Stimulated activated CD4-positive, alpha-beta T cell treated with anti-CD3 and anti-CD28 coated beads, TNF-alpha, amount 100 ng/mL, for 48 hours (primary cell): ENCODE measurements at regions not wholly inside any gene's neighbourhood (a gene's known extent, or its start where the extent isn't known, plus 50 kb on each side); places are given as distances from the start of the nearest gene placed in this dataset.

ENCODE experiments used
- DNase-seq, 3 donors: peaks; one replicate each; pipeline ENCODE4 v3.0.0-alpha.2; 2020; ENCODE audit warnings: low read depth in 3 of 3

- no peak for DNase-seq
Measured at GRCh38 chr2:129428086-129428660, 551.3 kb upstream of the RAB6C start.

- no peak for DNase-seq
Measured at GRCh38 chr2:129430911-129431310, 548.6 kb upstream of the RAB6C start.

GRCh38 chr2:129431881-129432280 lies 547.6 kb upstream of the RAB6C start:
- no peak for DNase-seq

GRCh38 chr2:129436809-129437208 lies 542.7 kb upstream of the RAB6C start:
- DNase-seq: no peak

- no peak for DNase-seq
Measured at GRCh38 chr2:129437725-129438124, 541.7 kb upstream of the RAB6C start.

- no peak for DNase-seq
Measured at GRCh38 chr2:129438501-129439057, 540.9 kb upstream of the RAB6C start.

GRCh38 chr2:129439406-129440302 lies 539.8 kb upstream of the RAB6C start:
- no peak for DNase-seq

GRCh38 chr2:129441610-129442009 lies 537.9 kb upstream of the RAB6C start:
- DNase-seq: no peak

- DNase-seq: no peak
Measured at GRCh38 chr2:129443235-129443864, 536.1 kb upstream of the RAB6C start.

- no peak for DNase-seq
Measured at GRCh38 chr2:129443865-129444739, 535.4 kb upstream of the RAB6C start.

GRCh38 chr2:129444751-129445150 lies 534.7 kb upstream of the RAB6C start:
- DNase-seq: no peak

- no peak for DNase-seq
Measured at GRCh38 chr2:129456691-129457090, 522.8 kb upstream of the RAB6C start.

GRCh38 chr2:129457277-129457818 lies 522.1 kb upstream of the RAB6C start:
- DNase-seq: no peak

- DNase-seq: no peak
Measured at GRCh38 chr2:129458006-129458405, 521.5 kb upstream of the RAB6C start.

- no peak for DNase-seq
Measured at GRCh38 chr2:129458436-129458835, 521.0 kb upstream of the RAB6C start.

- no peak for DNase-seq
Measured at GRCh38 chr2:129459200-129459876, 520.1 kb upstream of the RAB6C start.

- no peak for DNase-seq
Measured at GRCh38 chr2:129459881-129460280, 519.6 kb upstream of the RAB6C start.

GRCh38 chr2:129460299-129461198 lies 518.9 kb upstream of the RAB6C start:
- no peak for DNase-seq

GRCh38 chr2:129462349-129462748 lies 517.1 kb upstream of the RAB6C start:
- no peak for DNase-seq

GRCh38 chr2:129462967-129463366 lies 516.5 kb upstream of the RAB6C start:
- DNase-seq: no peak
